T-cell (primary cell): ENCODE measurements at regions not wholly inside any gene's neighbourhood (a gene's known extent, or its start where the extent isn't known, plus 50 kb on each side); places are given as distances from the start of the nearest gene placed in this dataset.

ENCODE experiments used
- ATAC-seq, 4 experiments: fragments of 200-7000 bp in 3 of 4; fragments of 150-1000 bp in 1 of 4; cut with Tn5 transposase; replicated peaks in 1 of 4; 1 replicate in 3 of 4; 2 replicates in 1 of 4; pipeline ENCODE4 v1.10.0; 2021; ENCODE audit warnings: moderate library complexity in 3 of 4, mild to moderate bottlenecking in 2 of 4, moderate number of reproducible peaks in 1 of 4
- CTCF ChIA-PET, 2 donors: fragments of 300-600 bp; sonication (Branson Sonifier 250); formaldehyde crosslinking; loops; one replicate each; lab custom pipeline; 2022; ENCODE audit warnings: antibody characterized with exemption in 2 of 2; lab: Charles Lee
- POLR2A ChIA-PET, 2 donors: fragments of 300-600 bp; sonication (Branson Sonifier 250); formaldehyde crosslinking; loops; one replicate each; lab custom pipeline; 2022; ENCODE audit warnings: antibody characterized with exemption in 2 of 2; lab: Charles Lee
- DNase-seq, 35 experiments: peaks; one replicate each; pipeline versions ENCODE4 v3.0.0 to v3.0.0-alpha.2; 2013 to 2023
- H3K27ac ChIP-seq: one replicate; pipeline ENCODE4 v1.5.1; 2013; ENCODE audit warnings: low read length
- H3K27me3 ChIP-seq, 2 experiments: replicated peaks in 1 of 2; 1 replicate in 1 of 2; 2 replicates in 1 of 2; pipeline versions ENCODE4 v1.6.1 to v1.7.0; 2013; ENCODE audit warnings: low read length in 1 of 2, mixed read lengths in 1 of 2; ENCODE audit not compliant: control insufficient read depth in 2 of 2, insufficient read depth in 2 of 2; ENCODE audit errors: extremely low read depth in 1 of 2
- H3K36me3 ChIP-seq, 2 donors: 1 replicate in 1 of 2; 2 replicates in 1 of 2; pipeline versions ENCODE4 v1.6.1 to v1.7.0; 2013; ENCODE audit warnings: low read length in 1 of 2; ENCODE audit not compliant: control insufficient read depth in 2 of 2, insufficient read depth in 1 of 2; ENCODE audit errors: extremely low read depth in 1 of 2
- H3K4me1 ChIP-seq, 2 experiments: 1 replicate in 1 of 2; 2 replicates in 1 of 2; pipeline versions ENCODE4 v1.6.1 to v1.7.0; 2013; ENCODE audit warnings: low read length in 2 of 2, mixed read lengths in 1 of 2; ENCODE audit not compliant: insufficient read depth in 2 of 2, control insufficient read depth in 1 of 2; ENCODE audit errors: extremely low read depth in 1 of 2
- H3K4me3 ChIP-seq, 2 donors: 1 replicate in 1 of 2; 2 replicates in 1 of 2; pipeline versions ENCODE4 v1.5.1 to v1.7.0; 2013; ENCODE audit warnings: mild to moderate bottlenecking in 2 of 2, low read length in 1 of 2, moderate library complexity in 1 of 2; ENCODE audit not compliant: control insufficient read depth in 1 of 2; ENCODE audit errors: extremely low read depth in 1 of 2
- H3K9me3 ChIP-seq: 2 replicates; pipeline ENCODE4 v1.7.0; 2013
- H3K27ac Mint-ChIP-seq, 2 donors: one replicate each; pipeline ENCODE4 v1.8.0; 2020 to 2021; ENCODE audit warnings: mild to moderate bottlenecking in 2 of 2, mixed read lengths in 2 of 2
- H3K27me3 Mint-ChIP-seq, 2 donors: one replicate each; pipeline ENCODE4 v1.8.0; 2021 to 2022; ENCODE audit warnings: mixed read lengths in 2 of 2
- H3K36me3 Mint-ChIP-seq: one replicate; pipeline ENCODE4 v1.8.0; 2021; ENCODE audit warnings: mixed read lengths
- H3K4me1 Mint-ChIP-seq, 3 donors: one replicate each; pipeline ENCODE4 v1.8.0; 2020 to 2022; ENCODE audit warnings: mixed read lengths in 3 of 3, mild to moderate bottlenecking in 1 of 3
- H3K4me3 Mint-ChIP-seq, 3 donors: one replicate each; pipeline ENCODE4 v1.8.0; 2020 to 2022; ENCODE audit warnings: mild to moderate bottlenecking in 3 of 3, mixed read lengths in 3 of 3, moderate library complexity in 3 of 3
- H3K9me3 Mint-ChIP-seq, 3 donors: one replicate each; pipeline ENCODE4 v1.8.0; 2020 to 2022; ENCODE audit warnings: mixed read lengths in 3 of 3
- WGBS: methylation state at CpG from one replicate; pipeline ENCODE4 v1.1.5; 2013; ENCODE audit warnings: missing lambda C conversion rate; ENCODE audit not compliant: insufficient coverage; 5-methylcytosine and 5-hydroxymethylcytosine counted together

- ATAC-seq = no peak
- Histone ChIP-seq H3K27ac (no peak overlapping the region), H3K4me1 (no peaks in the 10 kb centered on the region), H3K9me3 (no peaks in the 10 kb centered on the region), H3K27me3 (no peaks in the 10 kb centered on the region), H3K36me3 (no peaks in the 10 kb centered on the region), H3K4me3 (no peak overlapping the region)
- CTCF ChIA-PET = no interaction called here
- POLR2A ChIA-PET = no interaction called here
- Mint-ChIP-seq H3K4me3 (no peak overlapping the region), H3K9me3 (no peaks in the 10 kb centered on the region), H3K4me1 (no peaks in the 10 kb centered on the region), H3K27me3 (peaks cover 0 to 3% of the 10 kb centered on the region in 2 donors), H3K36me3 (no peaks in the 10 kb centered on the region), H3K27ac (no peak overlapping the region)
- no peak for DNase-seq
- WGBS = 76% methylated on average over 5 of the region's 6 CpGs
These were observed 256.9 kb downstream of the ARRDC4 start for GRCh38 chr15:98217356-98217755.

GRCh38 chr15:98221144-98221543 is 260.6 kb downstream of the ARRDC4 start:
- H3K27me3 Mint-ChIP-seq = peaks cover 0 to 5% of the 10 kb centered on the region in 2 donors
- Histone ChIP-seq H3K27ac (no peak overlapping the region), H3K27me3 (no peaks in the 10 kb centered on the region), H3K4me3 (no peak overlapping the region), H3K36me3 (no peaks in the 10 kb centered on the region), H3K4me1 (no peaks in the 10 kb centered on the region), H3K9me3 (no peaks in the 10 kb centered on the region)
- no peaks in the 10 kb centered on the region for H3K36me3 Mint-ChIP-seq
- WGBS = 84% methylated on average over 3 of the region's 3 CpGs
- H3K4me3 Mint-ChIP-seq = no peak overlapping the region
- ATAC-seq (no peak), DNase-seq (no peak)
- no peaks in the 10 kb centered on the region for H3K4me1 Mint-ChIP-seq
- POLR2A ChIA-PET = no interaction called here
- no peak overlapping the region for H3K27ac Mint-ChIP-seq
- CTCF ChIA-PET = no interaction called here
- H3K9me3 Mint-ChIP-seq = no peaks in the 10 kb centered on the region

GRCh38 chr15:98221577-98221976 is 261.1 kb downstream of the ARRDC4 start:
- no peak overlapping the region for H3K4me3 ChIP-seq
- CTCF ChIA-PET = no interaction called here
- POLR2A ChIA-PET = no interaction called here
- 100% methylated on average over 2 of the region's 4 CpGs for WGBS
- Mint-ChIP-seq H3K27me3 (peaks cover 0 to 6% of the 10 kb centered on the region in 2 donors), H3K4me3 (no peak overlapping the region), H3K4me1 (no peaks in the 10 kb centered on the region), H3K36me3 (no peaks in the 10 kb centered on the region), H3K27ac (no peak overlapping the region), H3K9me3 (no peaks in the 10 kb centered on the region)
- no peak overlapping the region for H3K27ac ChIP-seq
- no peak for DNase-seq
- H3K4me1 ChIP-seq = no peaks in the 10 kb centered on the region
- H3K27me3 ChIP-seq = no peaks in the 10 kb centered on the region
- no peak for ATAC-seq
- H3K9me3 ChIP-seq = no peaks in the 10 kb centered on the region
- H3K36me3 ChIP-seq = no peaks in the 10 kb centered on the region

DNA sequence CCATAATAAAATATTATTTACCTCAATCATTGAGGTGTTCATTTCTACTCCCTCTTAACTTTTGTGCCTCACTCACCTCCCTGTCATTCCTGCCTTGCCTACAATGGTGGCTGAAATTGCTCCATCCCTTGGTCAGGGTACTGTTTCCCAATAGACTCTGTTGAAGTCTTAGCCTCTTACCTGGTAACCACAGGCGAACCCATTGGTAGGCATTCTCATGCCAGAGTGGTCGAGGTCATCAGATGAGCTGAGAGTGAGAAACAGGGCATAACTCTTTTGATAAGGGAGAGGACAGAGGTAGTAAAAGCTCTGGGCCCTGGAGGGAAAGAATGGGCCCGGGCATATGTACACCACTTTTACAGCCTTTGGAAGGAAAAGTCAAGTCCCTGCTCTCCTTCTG is 265.6 kb downstream of the ARRDC4 start:
- Histone ChIP-seq H3K36me3 (no peaks in the 10 kb centered on the region), H3K9me3 (no peaks in the 10 kb centered on the region), H3K27ac (no peak overlapping the region), H3K4me3 (no peak overlapping the region), H3K27me3 (peaks cover 0 to 2% of the 10 kb centered on the region in 2 experiments), H3K4me1 (no peaks in the 10 kb centered on the region)
- DNase-seq = no peak
- ChIA-PET POLR2A (no interaction called here), CTCF (no interaction called here)
- Mint-ChIP-seq H3K36me3 (no peaks in the 10 kb centered on the region), H3K27ac (no peak overlapping the region), H3K27me3 (peaks cover 5 to 11% of the 10 kb centered on the region in 2 donors), H3K9me3 (no peaks in the 10 kb centered on the region), H3K4me1 (no peaks in the 10 kb centered on the region), H3K4me3 (no peak overlapping the region)
- 65% methylated on average over 2 of the region's 3 CpGs for WGBS
- ATAC-seq = no peak

DNA sequence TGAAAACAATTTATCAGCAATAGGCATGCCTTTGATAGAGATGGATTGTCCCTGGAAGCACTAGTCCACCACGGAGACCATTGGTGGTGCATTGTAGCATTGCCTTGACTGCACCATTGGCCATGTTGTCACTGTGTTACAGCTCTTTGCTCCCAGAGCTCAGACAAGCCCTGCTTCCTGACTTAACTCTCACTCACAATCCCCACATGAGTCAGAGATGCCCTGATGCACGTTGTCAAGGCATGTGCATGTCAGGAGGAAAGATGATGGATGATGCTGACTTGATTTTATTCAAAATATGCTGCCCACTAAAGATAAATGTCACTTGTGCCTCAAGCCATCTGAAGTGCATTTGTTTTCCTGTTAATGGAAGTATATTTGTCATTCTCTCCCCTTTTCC is 266.1 kb downstream of the ARRDC4 start:
- no peak overlapping the region for H3K27ac Mint-ChIP-seq
- no peak for ATAC-seq

GRCh38 chr15:98228846-98229245 is 268.3 kb downstream of the ARRDC4 start:
- Mint-ChIP-seq H3K4me1 (no peaks in the 10 kb centered on the region), H3K27ac (no peak overlapping the region), H3K9me3 (no peaks in the 10 kb centered on the region), H3K27me3 (peaks cover 5 to 15% of the 10 kb centered on the region in 2 donors), H3K4me3 (no peak overlapping the region), H3K36me3 (no peaks in the 10 kb centered on the region)
- POLR2A ChIA-PET = no interaction called here
- Histone ChIP-seq H3K4me3 (no peak overlapping the region), H3K4me1 (no peaks in the 10 kb centered on the region), H3K27me3 (peaks cover 0 to 2% of the 10 kb centered on the region in 2 experiments), H3K9me3 (no peaks in the 10 kb centered on the region), H3K27ac (no peak overlapping the region), H3K36me3 (no peaks in the 10 kb centered on the region)
- CTCF ChIA-PET = interaction anchor here in 1 of 2 donors (0.6 kb wide), 1 partner anchor 48 kb away, joined by 3 read pairs; no protein-coding TSS in a partner anchor
- no peak for ATAC-seq
- no peak for DNase-seq
- WGBS = 86% methylated on average over 1 of the region's 4 CpGs

More for the DNA sequence above, 266.1 kb downstream of the ARRDC4 start:
- WGBS = no CpG with 5 or more reads among the region's 2 CpGs
- H3K27ac ChIP-seq = no peak overlapping the region
- no peaks in the 10 kb centered on the region for H3K36me3 ChIP-seq
- no peaks in the 10 kb centered on the region for H3K4me1 ChIP-seq
- peaks cover 5 to 11% of the 10 kb centered on the region in 2 donors for H3K27me3 Mint-ChIP-seq
- CTCF ChIA-PET = no interaction called here
- H3K4me3 Mint-ChIP-seq = no peak overlapping the region
- no peaks in the 10 kb centered on the region for H3K9me3 Mint-ChIP-seq
- H3K27me3 ChIP-seq = peaks cover 0 to 2% of the 10 kb centered on the region in 2 experiments
- POLR2A ChIA-PET = interaction anchor here in 1 of 2 donors (0.5 kb wide), 1 partner anchor 934 kb away, joined by 4 read pairs; no protein-coding TSS in a partner anchor
- no peak for DNase-seq
- no peaks in the 10 kb centered on the region for H3K4me1 Mint-ChIP-seq
- H3K9me3 ChIP-seq = no peaks in the 10 kb centered on the region
- H3K36me3 Mint-ChIP-seq = no peaks in the 10 kb centered on the region
- H3K4me3 ChIP-seq = no peak overlapping the region

DNA sequence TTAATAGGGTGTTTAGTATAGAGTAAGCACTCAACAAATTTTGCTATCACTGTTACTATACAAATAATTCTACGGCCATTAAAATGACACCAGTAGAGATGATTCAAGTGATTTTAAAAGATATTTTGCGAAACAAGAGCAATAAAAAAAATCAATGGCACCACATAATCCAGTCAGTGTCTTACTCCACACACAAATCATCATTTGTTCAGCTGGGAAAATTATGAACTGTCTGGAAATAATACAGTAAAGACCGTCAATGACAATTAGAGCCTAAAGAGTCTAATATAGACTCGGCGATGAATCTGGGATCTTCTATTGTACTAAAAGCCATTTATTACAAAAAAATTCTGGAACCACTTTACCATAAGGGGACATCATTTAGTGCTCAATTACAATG is 270.5 kb downstream of the ARRDC4 start:
- Mint-ChIP-seq H3K4me3 (no peak overlapping the region), H3K36me3 (no peaks in the 10 kb centered on the region), H3K27me3 (peaks cover 5 to 15% of the 10 kb centered on the region in 2 donors), H3K9me3 (no peaks in the 10 kb centered on the region), H3K4me1 (no peaks in the 10 kb centered on the region), H3K27ac (no peak overlapping the region)
- Histone ChIP-seq H3K27me3 (peaks cover 0 to 2% of the 10 kb centered on the region in 2 experiments), H3K4me1 (no peaks in the 10 kb centered on the region), H3K27ac (no peak overlapping the region), H3K36me3 (no peaks in the 10 kb centered on the region), H3K4me3 (no peak overlapping the region), H3K9me3 (no peaks in the 10 kb centered on the region)
- no peak for DNase-seq
- WGBS = 100% methylated on average over 2 of the region's 5 CpGs
- no peak for ATAC-seq
- CTCF ChIA-PET = interaction anchor here in 1 of 2 donors (0.6 kb wide), 1 partner anchor 145 kb away, joined by 3 read pairs; no protein-coding TSS in a partner anchor
- POLR2A ChIA-PET = no interaction called here
